ENCODE measurements at regions not wholly inside any gene's neighbourhood (a gene's known extent, or its start where the extent isn't known, plus 50 kb on each side); places are given as distances from the start of the nearest gene placed in this dataset.

DNA sequence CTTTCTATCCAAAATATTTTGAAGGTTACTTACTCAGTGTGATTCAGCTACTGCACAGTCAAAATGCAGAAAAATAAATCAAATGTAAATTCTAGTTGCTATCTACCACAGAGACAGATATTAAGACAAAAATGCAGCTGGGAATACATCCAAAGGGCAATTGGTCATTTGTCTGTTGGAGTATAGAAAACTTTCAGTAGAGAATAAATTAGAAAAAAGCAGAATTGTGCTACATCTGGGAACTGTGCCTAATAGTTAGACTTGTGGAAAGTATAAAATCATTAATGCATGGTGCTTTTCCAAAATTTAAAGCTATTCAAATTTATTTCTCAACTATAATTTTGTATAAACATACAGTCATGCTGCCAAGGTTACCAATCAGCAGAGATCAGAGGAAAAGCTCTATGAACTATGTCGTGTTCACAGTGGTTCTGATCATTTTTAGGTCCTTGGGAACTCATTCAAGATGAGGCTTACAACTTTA is 1635.8 kb downstream of the PCDH9 start:
- TF ChIP-seq, protein P1, sequence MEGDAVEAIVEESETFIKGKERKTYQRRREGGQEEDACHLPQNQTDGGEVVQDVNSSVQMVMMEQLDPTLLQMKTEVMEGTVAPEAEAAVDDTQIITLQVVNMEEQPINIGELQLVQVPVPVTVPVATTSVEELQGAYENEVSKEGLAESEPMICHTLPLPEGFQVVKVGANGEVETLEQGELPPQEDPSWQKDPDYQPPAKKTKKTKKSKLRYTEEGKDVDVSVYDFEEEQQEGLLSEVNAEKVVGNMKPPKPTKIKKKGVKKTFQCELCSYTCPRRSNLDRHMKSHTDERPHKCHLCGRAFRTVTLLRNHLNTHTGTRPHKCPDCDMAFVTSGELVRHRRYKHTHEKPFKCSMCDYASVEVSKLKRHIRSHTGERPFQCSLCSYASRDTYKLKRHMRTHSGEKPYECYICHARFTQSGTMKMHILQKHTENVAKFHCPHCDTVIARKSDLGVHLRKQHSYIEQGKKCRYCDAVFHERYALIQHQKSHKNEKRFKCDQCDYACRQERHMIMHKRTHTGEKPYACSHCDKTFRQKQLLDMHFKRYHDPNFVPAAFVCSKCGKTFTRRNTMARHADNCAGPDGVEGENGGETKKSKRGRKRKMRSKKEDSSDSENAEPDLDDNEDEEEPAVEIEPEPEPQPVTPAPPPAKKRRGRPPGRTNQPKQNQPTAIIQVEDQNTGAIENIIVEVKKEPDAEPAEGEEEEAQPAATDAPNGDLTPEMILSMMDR (conservative IDR thresholded peaks at IDR 0.05; ENCODE audit: low read length), result no peak
- TF ChIP-seq EZH2phosphoT487 (IDR thresholded peaks at IDR 0.05; ENCODE audit: borderline replicate concordance), result no peak

Data from Loucy (cell line).